GM23338 (cell line): ENCODE measurements at regions not wholly inside any gene's neighbourhood (a gene's known extent, or its start where the extent isn't known, plus 50 kb on each side); places are given as distances from the start of the nearest gene placed in this dataset.

Source experiments
- ATAC-seq: fragments of 200-7000 bp; cut with Tn5 transposase; 3 replicates; pipeline ENCODE4 v1.9.1; 2020
- DNase-seq: peaks from one replicate; pipeline ENCODE4 v3.0.0-alpha.2; 2015; ENCODE audit warnings: low spot score
- H2AFZ ChIP-seq: fragments of 200-600 bp; sonication (generic); 2 replicates; pipeline ENCODE4 v1.8.0; 2016; ENCODE audit warnings: antibody characterized with exemption, mild to moderate bottlenecking, moderate library complexity
- H3F3A ChIP-seq: fragments of 200-600 bp; sonication (generic); replicated peaks from 2 replicates; pipeline ENCODE4 v1.8.0; 2017; ENCODE audit warnings: antibody characterized with exemption, mixed run types, low read depth
- H3K27ac ChIP-seq: fragments of 200-600 bp; sonication (generic); 2 replicates; pipeline ENCODE4 v1.6.1; 2016; ENCODE audit warnings: low read depth
- H3K27me3 ChIP-seq: fragments of 200-600 bp; sonication (generic); 2 replicates; pipeline ENCODE4 v1.8.0; 2016; ENCODE audit warnings: mild to moderate bottlenecking, mixed run types, moderate library complexity; ENCODE audit not compliant: insufficient read depth
- H3K36me3 ChIP-seq: fragments of 200-600 bp; sonication (generic); 2 replicates; pipeline ENCODE4 v1.8.0; 2016; ENCODE audit warnings: mild to moderate bottlenecking; ENCODE audit not compliant: insufficient read depth
- H3K4me1 ChIP-seq: fragments of 200-600 bp; sonication (generic); 2 replicates; pipeline ENCODE4 v1.8.0; 2016; ENCODE audit warnings: mild to moderate bottlenecking, moderate library complexity; ENCODE audit not compliant: insufficient read depth
- H3K4me2 ChIP-seq: fragments of 200-600 bp; sonication (generic); 2 replicates; pipeline ENCODE4 v1.7.1; 2017; ENCODE audit warnings: mixed run types
- H3K4me3 ChIP-seq: fragments of 200-600 bp; sonication (generic); 2 replicates; pipeline ENCODE4 v1.6.1; 2016; ENCODE audit warnings: mixed run types
- H3K79me2 ChIP-seq: fragments of 200-600 bp; sonication (generic); replicated peaks from 2 replicates; pipeline ENCODE4 v1.8.0; 2017; ENCODE audit warnings: mild to moderate bottlenecking; ENCODE audit not compliant: insufficient read depth
- H3K9me2 ChIP-seq: fragments of 200-600 bp; sonication (generic); 2 replicates; pipeline ENCODE4 v1.8.0; 2017; ENCODE audit not compliant: insufficient read depth
- H4K20me1 ChIP-seq: fragments of 200-600 bp; sonication (generic); replicated peaks from 2 replicates; pipeline ENCODE4 v1.8.0; 2017; ENCODE audit warnings: mild to moderate bottlenecking; ENCODE audit not compliant: insufficient read depth
- H3K27ac Mint-ChIP-seq: 2 replicates; pipeline ENCODE4 v1.8.0; 2020; ENCODE audit warnings: inconsistent platforms, mild to moderate bottlenecking, moderate library complexity, mixed read lengths
- H3K27me3 Mint-ChIP-seq: 3 replicates; pipeline ENCODE4 v1.8.0; 2022; ENCODE audit warnings: low read depth, mild to moderate bottlenecking, moderate library complexity, mixed read lengths, inconsistent platforms; ENCODE audit not compliant: insufficient read depth, poor library complexity
- H3K36me3 Mint-ChIP-seq: 3 replicates; pipeline ENCODE4 v1.8.0; 2021; ENCODE audit warnings: low read depth, mild to moderate bottlenecking, inconsistent platforms, moderate library complexity, mixed read lengths
- H3K4me1 Mint-ChIP-seq: 3 replicates; pipeline ENCODE4 v1.8.0; 2020; ENCODE audit warnings: mild to moderate bottlenecking, inconsistent platforms, mixed read lengths
- H3K4me3 Mint-ChIP-seq: 3 replicates; pipeline ENCODE4 v1.8.0; 2021; ENCODE audit warnings: moderate library complexity, mild to moderate bottlenecking, inconsistent platforms, mixed read lengths
- H3K9me3 Mint-ChIP-seq: 3 replicates; pipeline ENCODE4 v1.8.0; 2020; ENCODE audit warnings: moderate library complexity, mild to moderate bottlenecking, inconsistent platforms, mixed read lengths
- CREB1 ChIP-seq: fragments of 250-450 bp; sonication (Bioruptor Pico); IDR thresholded peaks from 2 replicates; pipeline ENCODE4 v1.5.0; 2020; ENCODE audit warnings: low read depth, mild to moderate bottlenecking, moderate library complexity
- POLR2AphosphoS5 ChIP-seq: IDR thresholded peaks from 2 replicates; pipeline ENCODE4 v1.6.1; 2016; ENCODE audit warnings: antibody characterized with exemption, low read depth
- TF ChIP-seq, protein P1 (sequence below), 2 experiments: fragments of 200-600 bp in 1 of 2; sonication (generic) in 1 of 2; conservative IDR thresholded peaks; 2 replicates each; pipeline versions ENCODE4 v1.5.1 to v1.6.1; 2016 to 2017; ENCODE audit warnings: antibody characterized with exemption in 2 of 2, low read depth in 2 of 2, mild to moderate bottlenecking in 2 of 2, moderate library complexity in 1 of 2
- TF ChIP-seq, protein P2 (sequence below): IDR thresholded peaks from one replicate; pipeline ENCODE4 v1.6.1; 2018; ENCODE audit warnings: antibody characterized with exemption; ENCODE audit not compliant: unreplicated experiment
- TF ChIP-seq, protein P3 (sequence below): fragments of 250-450 bp; sonication (Bioruptor Pico); IDR thresholded peaks from 2 replicates; pipeline ENCODE4 v1.5.0; 2020; ENCODE audit warnings: mild to moderate bottlenecking, moderate library complexity

DNA sequence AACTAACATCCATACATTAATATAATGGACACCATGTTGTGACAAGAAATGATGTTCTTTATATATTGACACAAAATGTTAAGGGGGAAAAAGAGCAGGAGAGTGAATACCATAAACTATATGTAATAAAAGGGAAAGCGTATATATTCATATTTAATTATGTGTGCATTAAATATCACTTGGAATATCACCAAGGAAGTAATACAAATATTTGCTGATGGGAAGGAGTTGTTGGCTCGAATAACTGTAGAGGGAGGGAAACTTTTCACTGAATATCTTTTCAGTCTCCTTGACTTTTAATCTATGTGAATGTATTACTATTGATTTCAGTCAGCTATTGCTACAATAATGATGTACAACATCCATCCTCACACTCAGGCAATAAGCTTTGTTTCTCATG is 167.0 kb upstream of the DPH6 start:
- Histone ChIP-seq H3K27me3 (no peaks in the 10 kb centered on the region), H3K27ac (no peak overlapping the region), H3K4me3 (no peak overlapping the region), H3K9me2 (peaks cover 3% of the 10 kb centered on the region; the same call in 1 of the 2 replicates), H3K36me3 (no peaks in the 10 kb centered on the region), H3K4me2 (no peak overlapping the region), H3K4me1 (no peaks in the 10 kb centered on the region), H4K20me1 (no peaks in the 10 kb centered on the region), H3K79me2 (no peaks in the 10 kb centered on the region), H2AFZ (no peak overlapping the region), H3F3A (no peaks in the 10 kb centered on the region)
- Mint-ChIP-seq H3K4me3 (no peak overlapping the region), H3K4me1 (peaks cover 10% of the 10 kb centered on the region), H3K27ac (no peak overlapping the region), H3K9me3 (peaks cover 4% of the 10 kb centered on the region; the same call in 1 of the 3 replicates), H3K27me3 (no peaks in the 10 kb centered on the region), H3K36me3 (no peaks in the 10 kb centered on the region)
- DNase-seq (no peak), ATAC-seq (no peak)
- TF ChIP-seq, protein P1, sequence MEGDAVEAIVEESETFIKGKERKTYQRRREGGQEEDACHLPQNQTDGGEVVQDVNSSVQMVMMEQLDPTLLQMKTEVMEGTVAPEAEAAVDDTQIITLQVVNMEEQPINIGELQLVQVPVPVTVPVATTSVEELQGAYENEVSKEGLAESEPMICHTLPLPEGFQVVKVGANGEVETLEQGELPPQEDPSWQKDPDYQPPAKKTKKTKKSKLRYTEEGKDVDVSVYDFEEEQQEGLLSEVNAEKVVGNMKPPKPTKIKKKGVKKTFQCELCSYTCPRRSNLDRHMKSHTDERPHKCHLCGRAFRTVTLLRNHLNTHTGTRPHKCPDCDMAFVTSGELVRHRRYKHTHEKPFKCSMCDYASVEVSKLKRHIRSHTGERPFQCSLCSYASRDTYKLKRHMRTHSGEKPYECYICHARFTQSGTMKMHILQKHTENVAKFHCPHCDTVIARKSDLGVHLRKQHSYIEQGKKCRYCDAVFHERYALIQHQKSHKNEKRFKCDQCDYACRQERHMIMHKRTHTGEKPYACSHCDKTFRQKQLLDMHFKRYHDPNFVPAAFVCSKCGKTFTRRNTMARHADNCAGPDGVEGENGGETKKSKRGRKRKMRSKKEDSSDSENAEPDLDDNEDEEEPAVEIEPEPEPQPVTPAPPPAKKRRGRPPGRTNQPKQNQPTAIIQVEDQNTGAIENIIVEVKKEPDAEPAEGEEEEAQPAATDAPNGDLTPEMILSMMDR (conservative IDR thresholded peaks at IDR 0.05; ENCODE audit: low read depth in 2 of 2), result no peak

DNA sequence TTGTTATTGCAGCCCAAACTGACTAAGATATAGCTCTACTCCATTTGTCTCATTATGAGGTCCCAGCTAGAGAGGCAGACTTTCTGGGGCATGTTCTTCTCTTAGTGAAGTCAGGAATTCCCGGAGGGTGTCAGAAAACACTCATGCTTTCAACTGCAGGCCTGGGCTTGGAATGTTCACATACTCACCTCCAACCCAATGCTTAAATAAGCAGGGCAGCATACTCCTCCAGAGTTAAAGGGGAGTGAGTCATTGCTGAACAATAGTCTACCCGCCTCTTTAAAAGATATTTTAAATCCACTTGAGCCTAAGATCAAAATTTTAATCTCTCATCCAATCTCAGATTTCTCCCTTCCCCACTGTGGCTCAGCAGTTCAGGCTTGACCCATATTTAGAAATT is 167.8 kb upstream of the DPH6 start:
- H3K4me3 ChIP-seq, result no peak overlapping the region
- Mint-ChIP-seq H3K36me3 (no peaks in the 10 kb centered on the region), H3K4me3 (no peak overlapping the region), H3K9me3 (peaks cover 4% of the 10 kb centered on the region; the same call in 1 of the 3 replicates), H3K27me3 (no peaks in the 10 kb centered on the region), H3K27ac (no peak overlapping the region), H3K4me1 (peaks cover 10% of the 10 kb centered on the region)
- H3F3A ChIP-seq, result no peaks in the 10 kb centered on the region
- H4K20me1 ChIP-seq, result no peaks in the 10 kb centered on the region
- H3K27ac ChIP-seq, result no peak overlapping the region
- no peak overlapping the region for H3K4me2 ChIP-seq
- TF ChIP-seq POLR2AphosphoS5, result no peak
- H3K27me3 ChIP-seq, result no peaks in the 10 kb centered on the region
- no peaks in the 10 kb centered on the region for H3K36me3 ChIP-seq
- H3K4me1 ChIP-seq, result no peaks in the 10 kb centered on the region
- H2AFZ ChIP-seq, result no peak overlapping the region
- H3K9me2 ChIP-seq, result peaks cover 3% of the 10 kb centered on the region; the same call in 1 of the 2 replicates
- no peaks in the 10 kb centered on the region for H3K79me2 ChIP-seq
- no peak for DNase-seq
- no peak for ATAC-seq

DNA sequence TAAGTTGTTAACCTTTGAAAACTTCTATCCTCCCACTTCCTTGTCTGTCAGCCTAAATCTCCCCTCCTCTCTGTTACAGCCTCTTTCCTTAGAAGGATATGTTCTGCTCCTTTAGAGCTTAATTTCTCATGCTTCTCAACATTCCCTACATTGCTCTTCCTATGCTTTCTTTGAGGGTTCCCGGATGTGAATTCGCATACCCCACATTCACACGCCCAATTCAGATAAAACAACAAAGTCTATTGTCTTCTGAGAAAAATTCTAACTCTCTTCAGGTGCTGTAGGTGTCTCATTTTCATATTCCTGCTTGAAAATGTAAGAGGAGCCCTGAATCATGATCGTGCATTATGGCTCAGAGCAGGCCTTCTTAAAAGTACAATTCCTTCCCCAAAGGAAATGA is 171.8 kb upstream of the DPH6 start:
- Histone ChIP-seq H3K27ac (no peak overlapping the region), H3K27me3 (no peaks in the 10 kb centered on the region), H3K4me3 (no peak overlapping the region), H3K79me2 (no peaks in the 10 kb centered on the region), H3K9me2 (no peaks in the 10 kb centered on the region), H3K4me2 (no peak overlapping the region), H3K4me1 (no peaks in the 10 kb centered on the region), H3K36me3 (no peaks in the 10 kb centered on the region), H3F3A (no peaks in the 10 kb centered on the region), H2AFZ (no peak overlapping the region), H4K20me1 (no peaks in the 10 kb centered on the region)
- H3K27me3 Mint-ChIP-seq, result no peaks in the 10 kb centered on the region
- peaks cover 4% of the 10 kb centered on the region; the same call in 1 of the 3 replicates for H3K9me3 Mint-ChIP-seq
- ATAC-seq, result no peak
- no peak overlapping the region for H3K4me3 Mint-ChIP-seq
- no peaks in the 10 kb centered on the region for H3K36me3 Mint-ChIP-seq
- H3K4me1 Mint-ChIP-seq, result peaks cover 16% of the 10 kb centered on the region
- peak; percentile 35 for DNase-seq
- H3K27ac Mint-ChIP-seq, result peak overlapping the region; percentile 35; the same call in 1 of the 2 replicates
- TF ChIP-seq POLR2AphosphoS5, result no peak
- no peak for TF ChIP-seq CREB1 (CRISPR knock-in tag)
- TF ChIP-seq, protein P2, sequence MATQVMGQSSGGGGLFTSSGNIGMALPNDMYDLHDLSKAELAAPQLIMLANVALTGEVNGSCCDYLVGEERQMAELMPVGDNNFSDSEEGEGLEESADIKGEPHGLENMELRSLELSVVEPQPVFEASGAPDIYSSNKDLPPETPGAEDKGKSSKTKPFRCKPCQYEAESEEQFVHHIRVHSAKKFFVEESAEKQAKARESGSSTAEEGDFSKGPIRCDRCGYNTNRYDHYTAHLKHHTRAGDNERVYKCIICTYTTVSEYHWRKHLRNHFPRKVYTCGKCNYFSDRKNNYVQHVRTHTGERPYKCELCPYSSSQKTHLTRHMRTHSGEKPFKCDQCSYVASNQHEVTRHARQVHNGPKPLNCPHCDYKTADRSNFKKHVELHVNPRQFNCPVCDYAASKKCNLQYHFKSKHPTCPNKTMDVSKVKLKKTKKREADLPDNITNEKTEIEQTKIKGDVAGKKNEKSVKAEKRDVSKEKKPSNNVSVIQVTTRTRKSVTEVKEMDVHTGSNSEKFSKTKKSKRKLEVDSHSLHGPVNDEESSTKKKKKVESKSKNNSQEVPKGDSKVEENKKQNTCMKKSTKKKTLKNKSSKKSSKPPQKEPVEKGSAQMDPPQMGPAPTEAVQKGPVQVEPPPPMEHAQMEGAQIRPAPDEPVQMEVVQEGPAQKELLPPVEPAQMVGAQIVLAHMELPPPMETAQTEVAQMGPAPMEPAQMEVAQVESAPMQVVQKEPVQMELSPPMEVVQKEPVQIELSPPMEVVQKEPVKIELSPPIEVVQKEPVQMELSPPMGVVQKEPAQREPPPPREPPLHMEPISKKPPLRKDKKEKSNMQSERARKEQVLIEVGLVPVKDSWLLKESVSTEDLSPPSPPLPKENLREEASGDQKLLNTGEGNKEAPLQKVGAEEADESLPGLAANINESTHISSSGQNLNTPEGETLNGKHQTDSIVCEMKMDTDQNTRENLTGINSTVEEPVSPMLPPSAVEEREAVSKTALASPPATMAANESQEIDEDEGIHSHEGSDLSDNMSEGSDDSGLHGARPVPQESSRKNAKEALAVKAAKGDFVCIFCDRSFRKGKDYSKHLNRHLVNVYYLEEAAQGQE, result no peak
- TF ChIP-seq, protein P3, sequence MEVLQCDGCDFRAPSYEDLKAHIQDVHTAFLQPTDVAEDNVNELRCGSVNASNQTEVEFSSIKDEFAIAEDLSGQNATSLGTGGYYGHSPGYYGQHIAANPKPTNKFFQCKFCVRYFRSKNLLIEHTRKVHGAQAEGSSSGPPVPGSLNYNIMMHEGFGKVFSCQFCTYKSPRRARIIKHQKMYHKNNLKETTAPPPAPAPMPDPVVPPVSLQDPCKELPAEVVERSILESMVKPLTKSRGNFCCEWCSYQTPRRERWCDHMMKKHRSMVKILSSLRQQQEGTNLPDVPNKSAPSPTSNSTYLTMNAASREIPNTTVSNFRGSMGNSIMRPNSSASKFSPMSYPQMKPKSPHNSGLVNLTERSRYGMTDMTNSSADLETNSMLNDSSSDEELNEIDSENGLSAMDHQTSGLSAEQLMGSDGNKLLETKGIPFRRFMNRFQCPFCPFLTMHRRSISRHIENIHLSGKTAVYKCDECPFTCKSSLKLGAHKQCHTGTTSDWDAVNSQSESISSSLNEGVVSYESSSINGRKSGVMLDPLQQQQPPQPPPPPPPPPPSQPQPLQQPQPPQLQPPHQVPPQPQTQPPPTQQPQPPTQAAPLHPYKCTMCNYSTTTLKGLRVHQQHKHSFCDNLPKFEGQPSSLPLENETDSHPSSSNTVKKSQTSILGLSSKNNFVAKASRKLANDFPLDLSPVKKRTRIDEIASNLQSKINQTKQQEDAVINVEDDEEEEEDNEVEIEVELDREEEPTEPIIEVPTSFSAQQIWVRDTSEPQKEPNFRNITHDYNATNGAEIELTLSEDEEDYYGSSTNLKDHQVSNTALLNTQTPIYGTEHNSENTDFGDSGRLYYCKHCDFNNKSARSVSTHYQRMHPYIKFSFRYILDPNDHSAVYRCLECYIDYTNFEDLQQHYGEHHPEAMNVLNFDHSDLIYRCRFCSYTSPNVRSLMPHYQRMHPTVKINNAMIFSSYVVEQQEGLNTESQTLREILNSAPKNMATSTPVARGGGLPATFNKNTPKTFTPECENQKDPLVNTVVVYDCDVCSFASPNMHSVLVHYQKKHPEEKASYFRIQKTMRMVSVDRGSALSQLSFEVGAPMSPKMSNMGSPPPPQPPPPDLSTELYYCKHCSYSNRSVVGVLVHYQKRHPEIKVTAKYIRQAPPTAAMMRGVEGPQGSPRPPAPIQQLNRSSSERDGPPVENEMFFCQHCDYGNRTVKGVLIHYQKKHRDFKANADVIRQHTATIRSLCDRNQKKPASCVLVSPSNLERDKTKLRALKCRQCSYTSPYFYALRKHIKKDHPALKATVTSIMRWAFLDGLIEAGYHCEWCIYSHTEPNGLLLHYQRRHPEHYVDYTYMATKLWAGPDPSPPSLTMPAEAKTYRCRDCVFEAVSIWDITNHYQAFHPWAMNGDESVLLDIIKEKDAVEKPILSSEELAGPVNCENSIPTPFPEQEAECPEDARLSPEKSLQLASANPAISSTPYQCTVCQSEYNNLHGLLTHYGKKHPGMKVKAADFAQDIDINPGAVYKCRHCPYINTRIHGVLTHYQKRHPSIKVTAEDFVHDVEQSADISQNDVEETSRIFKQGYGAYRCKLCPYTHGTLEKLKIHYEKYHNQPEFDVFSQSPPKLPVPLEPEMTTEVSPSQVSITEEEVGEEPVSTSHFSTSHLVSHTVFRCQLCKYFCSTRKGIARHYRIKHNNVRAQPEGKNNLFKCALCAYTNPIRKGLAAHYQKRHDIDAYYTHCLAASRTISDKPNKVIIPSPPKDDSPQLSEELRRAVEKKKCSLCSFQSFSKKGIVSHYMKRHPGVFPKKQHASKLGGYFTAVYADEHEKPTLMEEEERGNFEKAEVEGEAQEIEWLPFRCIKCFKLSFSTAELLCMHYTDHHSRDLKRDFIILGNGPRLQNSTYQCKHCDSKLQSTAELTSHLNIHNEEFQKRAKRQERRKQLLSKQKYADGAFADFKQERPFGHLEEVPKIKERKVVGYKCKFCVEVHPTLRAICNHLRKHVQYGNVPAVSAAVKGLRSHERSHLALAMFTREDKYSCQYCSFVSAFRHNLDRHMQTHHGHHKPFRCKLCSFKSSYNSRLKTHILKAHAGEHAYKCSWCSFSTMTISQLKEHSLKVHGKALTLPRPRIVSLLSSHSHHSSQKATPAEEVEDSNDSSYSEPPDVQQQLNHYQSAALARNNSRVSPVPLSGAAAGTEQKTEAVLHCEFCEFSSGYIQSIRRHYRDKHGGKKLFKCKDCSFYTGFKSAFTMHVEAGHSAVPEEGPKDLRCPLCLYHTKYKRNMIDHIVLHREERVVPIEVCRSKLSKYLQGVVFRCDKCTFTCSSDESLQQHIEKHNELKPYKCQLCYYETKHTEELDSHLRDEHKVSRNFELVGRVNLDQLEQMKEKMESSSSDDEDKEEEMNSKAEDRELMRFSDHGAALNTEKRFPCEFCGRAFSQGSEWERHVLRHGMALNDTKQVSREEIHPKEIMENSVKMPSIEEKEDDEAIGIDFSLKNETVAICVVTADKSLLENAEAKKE (CRISPR knock-in tag), result no peak
